GM21526 (cell line): ENCODE measurements at regions not wholly inside any gene's neighbourhood (a gene's known extent, or its start where the extent isn't known, plus 50 kb on each side); places are given as distances from the start of the nearest gene placed in this dataset.
A peak's percentile ranks its signal among the peaks of the same experiment; 100 is the strongest.
"Not testable (repeated sequence)": the region's sequence is repeated elsewhere in the genome, so short reads cannot be mapped to it uniquely, and the experiment has no call there.

Source experiments
- ATAC-seq: cut with Tn5 transposase; IDR thresholded peaks from one replicate; pipeline ENCODE4 v1.9.1; 2021; ENCODE audit warnings: moderate library complexity; ENCODE audit not compliant: unreplicated experiment, low FRiP score

- ATAC-seq, result no peak
Observed at GRCh38 chrX:20718592-20719380, 452.1 kb upstream of the RPS6KA3 start.

- no peak for ATAC-seq
Observed at GRCh38 chrX:20715176-20715575, 448.5 kb upstream of the RPS6KA3 start.

- no peak for ATAC-seq
Observed at GRCh38 chrX:20712811-20713210, 446.1 kb upstream of the RPS6KA3 start.

- ATAC-seq, result no peak
Observed at GRCh38 chrX:20711366-20711765, 444.7 kb upstream of the RPS6KA3 start.

- no peak for ATAC-seq
Observed at GRCh38 chrX:20693078-20693477, 426.4 kb upstream of the RPS6KA3 start.

GRCh38 chrX:20686256-20686655 lies 419.5 kb upstream of the RPS6KA3 start:
- ATAC-seq, result no peak

GRCh38 chrX:20685652-20686051 lies 418.9 kb upstream of the RPS6KA3 start:
- no peak for ATAC-seq

- ATAC-seq, result no peak
Observed at GRCh38 chrX:20681683-20682082, 415.0 kb upstream of the RPS6KA3 start.

- no peak for ATAC-seq
Observed at GRCh38 chrX:20680998-20681397, 414.3 kb upstream of the RPS6KA3 start.

GRCh38 chrX:20672476-20672875 lies 405.8 kb upstream of the RPS6KA3 start:
- ATAC-seq, result no peak

- not testable (repeated sequence) for ATAC-seq
Observed at GRCh38 chrX:20671746-20672145, 405.0 kb upstream of the RPS6KA3 start.

- peak; percentile 52 for ATAC-seq
Observed at GRCh38 chrX:20670611-20671010, 403.9 kb upstream of the RPS6KA3 start.

- ATAC-seq, result no peak
Observed at GRCh38 chrX:20668550-20668949, 401.8 kb upstream of the RPS6KA3 start.

GRCh38 chrX:20666331-20666730 lies 399.6 kb upstream of the RPS6KA3 start:
- no peak for ATAC-seq

GRCh38 chrX:20665481-20665880 lies 398.8 kb upstream of the RPS6KA3 start:
- no peak for ATAC-seq

GRCh38 chrX:20664774-20665173 lies 398.1 kb upstream of the RPS6KA3 start:
- ATAC-seq, result no peak

GRCh38 chrX:20664131-20664530 lies 397.4 kb upstream of the RPS6KA3 start:
- ATAC-seq, result no peak

- no peak for ATAC-seq
Observed at GRCh38 chrX:20663336-20663735, 396.6 kb upstream of the RPS6KA3 start.

GRCh38 chrX:20656721-20657120 lies 390.0 kb upstream of the RPS6KA3 start:
- ATAC-seq, result no peak

- ATAC-seq, result no peak
Observed at GRCh38 chrX:20654596-20655106, 387.9 kb upstream of the RPS6KA3 start.

GRCh38 chrX:20653070-20653469 lies 386.4 kb upstream of the RPS6KA3 start:
- no peak for ATAC-seq

GRCh38 chrX:20641954-20642353 lies 375.2 kb upstream of the RPS6KA3 start:
- ATAC-seq, result no peak
